Breast epithelium (tissue), 4 donors: ENCODE measurements at regions not wholly inside any gene's neighbourhood (a gene's known extent, or its start where the extent isn't known, plus 50 kb on each side); places are given as distances from the start of the nearest gene placed in this dataset.
"Not testable (repeated sequence)": the region's sequence is repeated elsewhere in the genome, so short reads cannot be mapped to it uniquely, and the experiment has no call there.

Experiments
- DNase-seq, 2 donors: peaks; one replicate each; pipeline ENCODE4 v3.0.0-alpha.2; 2019; ENCODE audit warnings: low spot score in 2 of 2
- H3K27ac ChIP-seq, 2 donors: fragments of 200-600 bp; sonication (generic) in 1 of 2; one replicate each; pipeline ENCODE4 v1.5.1; 2016 to 2019; ENCODE audit warnings: mild to moderate bottlenecking in 1 of 2
- H3K27me3 ChIP-seq, 2 donors: fragments of 200-600 bp; sonication (generic) in 1 of 2; one replicate each; pipeline versions ENCODE4 v1.5.1 to v1.6.0; 2017 to 2019; ENCODE audit warnings: control low read depth in 1 of 2, mild to moderate bottlenecking in 1 of 2
- H3K36me3 ChIP-seq: fragments of 200-600 bp; one replicate; pipeline ENCODE4 v1.5.1; 2019
- H3K4me1 ChIP-seq, 2 donors: fragments of 200-600 bp; sonication (generic); one replicate each; pipeline ENCODE4 v1.5.1; 2016 to 2019; ENCODE audit warnings: control low read depth in 1 of 2
- H3K4me3 ChIP-seq, 3 donors: fragments of 200-600 bp; sonication (generic); 1 replicate in 2 of 3; 2 replicates in 1 of 3; pipeline ENCODE4 v1.5.1; 2016 to 2019; ENCODE audit warnings: mild to moderate bottlenecking in 3 of 3, moderate library complexity in 2 of 3
- H3K9me3 ChIP-seq, 2 donors: fragments of 200-600 bp; sonication (generic) in 1 of 2; one replicate each; pipeline ENCODE4 v1.5.1; 2016 to 2019; ENCODE audit warnings: control low read depth in 1 of 2
- POLR2A ChIP-seq: fragments of 450-650 bp; IDR thresholded peaks from one replicate; pipeline ENCODE4 v1.6.1; 2016; ENCODE audit warnings: antibody characterized with exemption, mild to moderate bottlenecking, moderate library complexity
- POLR2AphosphoS5 ChIP-seq, 3 donors: sonication (generic); formaldehyde crosslinking; IDR thresholded peaks; one replicate each; pipeline ENCODE4 v1.6.1; 2017; ENCODE audit warnings: antibody characterized with exemption in 3 of 3
- intact Hi-C: fragments of 100-400 bp; cut with DNase I; formaldehyde crosslinking; loops from one replicate; pipeline ENCODE4 v1.15.1; 2023; ENCODE audit warnings: low total_unique reads
- TF ChIP-seq, protein P1 (sequence below), 3 donors: fragments of 450-650 bp; IDR thresholded peaks; one replicate each; pipeline ENCODE4 v1.5.1; 2016 to 2017; ENCODE audit warnings: antibody characterized with exemption in 3 of 3, mild to moderate bottlenecking in 3 of 3, moderate library complexity in 3 of 3

DNA sequence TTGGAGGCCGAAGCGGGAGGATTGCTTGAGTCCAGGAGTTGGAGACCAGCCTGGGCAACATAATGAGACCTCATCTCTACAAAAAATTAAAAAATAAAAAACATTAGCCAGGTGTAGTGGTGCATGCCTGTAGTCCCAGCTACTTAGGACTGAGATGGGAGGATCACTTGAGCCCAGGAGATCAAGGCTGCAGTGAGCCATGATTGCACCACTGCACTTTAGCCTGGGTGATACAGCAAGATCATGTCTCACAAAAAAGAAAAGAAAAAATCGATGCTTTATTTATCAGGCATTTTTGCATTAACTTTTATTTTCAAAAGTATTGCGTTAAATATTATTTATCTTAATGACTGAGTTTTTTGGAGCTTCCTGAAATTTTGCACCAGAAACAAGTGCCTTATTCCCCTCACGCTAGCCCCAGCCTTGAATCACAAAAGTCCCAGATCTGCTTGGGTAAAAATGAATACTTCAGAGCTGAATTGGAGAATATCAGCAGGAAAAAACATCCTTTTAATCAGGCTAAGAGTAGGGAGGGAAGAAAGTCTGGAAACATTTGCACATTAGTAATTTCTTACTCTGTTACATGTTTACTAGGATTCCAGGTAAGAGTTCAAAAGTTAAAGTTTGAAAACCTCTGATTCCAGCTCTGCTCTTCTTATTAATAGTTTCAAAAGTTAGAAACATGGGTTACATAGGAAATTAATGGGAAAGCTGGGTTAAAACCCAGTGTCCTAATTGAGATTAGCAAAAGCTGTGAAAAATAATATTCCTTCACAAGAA lies 111.4 kb upstream of the FOXN2 start:
- intact Hi-C loops: no loop called here
- TF ChIP-seq, protein P1, sequence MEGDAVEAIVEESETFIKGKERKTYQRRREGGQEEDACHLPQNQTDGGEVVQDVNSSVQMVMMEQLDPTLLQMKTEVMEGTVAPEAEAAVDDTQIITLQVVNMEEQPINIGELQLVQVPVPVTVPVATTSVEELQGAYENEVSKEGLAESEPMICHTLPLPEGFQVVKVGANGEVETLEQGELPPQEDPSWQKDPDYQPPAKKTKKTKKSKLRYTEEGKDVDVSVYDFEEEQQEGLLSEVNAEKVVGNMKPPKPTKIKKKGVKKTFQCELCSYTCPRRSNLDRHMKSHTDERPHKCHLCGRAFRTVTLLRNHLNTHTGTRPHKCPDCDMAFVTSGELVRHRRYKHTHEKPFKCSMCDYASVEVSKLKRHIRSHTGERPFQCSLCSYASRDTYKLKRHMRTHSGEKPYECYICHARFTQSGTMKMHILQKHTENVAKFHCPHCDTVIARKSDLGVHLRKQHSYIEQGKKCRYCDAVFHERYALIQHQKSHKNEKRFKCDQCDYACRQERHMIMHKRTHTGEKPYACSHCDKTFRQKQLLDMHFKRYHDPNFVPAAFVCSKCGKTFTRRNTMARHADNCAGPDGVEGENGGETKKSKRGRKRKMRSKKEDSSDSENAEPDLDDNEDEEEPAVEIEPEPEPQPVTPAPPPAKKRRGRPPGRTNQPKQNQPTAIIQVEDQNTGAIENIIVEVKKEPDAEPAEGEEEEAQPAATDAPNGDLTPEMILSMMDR (IDR thresholded peaks at IDR 0.05): no peak
- no peak for TF ChIP-seq POLR2A
- TF ChIP-seq POLR2AphosphoS5 (IDR thresholded peaks at IDR 0.05): no peak
- DNase-seq: no peak

DNA sequence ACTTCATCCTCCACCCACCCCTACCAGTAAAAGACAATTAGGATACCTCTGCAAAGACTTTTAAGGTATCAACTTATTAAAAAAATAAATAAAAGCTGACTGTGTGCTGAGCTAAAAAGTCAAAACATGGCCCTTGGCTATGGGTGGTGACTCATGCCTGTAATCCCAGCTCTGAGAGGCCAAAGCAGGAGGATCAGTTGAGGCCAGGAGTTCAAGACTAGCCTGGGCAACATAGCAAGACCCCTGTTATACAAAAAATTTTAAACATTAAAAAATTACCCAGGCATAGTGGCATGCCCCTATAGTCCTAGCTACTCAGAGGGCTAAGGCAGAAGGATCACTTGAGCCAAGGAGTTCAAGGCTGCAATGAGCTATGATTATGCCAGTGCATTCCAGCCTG lies 110.8 kb upstream of the FOXN2 start:
- H3K9me3 ChIP-seq: no peaks in the 10 kb centered on the region
- no peak overlapping the region for H3K4me3 ChIP-seq
- no peaks in the 10 kb centered on the region for H3K27me3 ChIP-seq
- no peak overlapping the region for H3K27ac ChIP-seq
- no peak for DNase-seq
- no peaks in the 10 kb centered on the region for H3K36me3 ChIP-seq
- no peaks in the 10 kb centered on the region for H3K4me1 ChIP-seq
- intact Hi-C loops: no loop called here
- TF ChIP-seq, protein P1 (IDR thresholded peaks at IDR 0.05): no peak
- TF ChIP-seq POLR2AphosphoS5 (IDR thresholded peaks at IDR 0.05) (no peak), POLR2A (no peak)

More for the DNA sequence above, 111.4 kb upstream of the FOXN2 start:
- H3K36me3 ChIP-seq: no peaks in the 10 kb centered on the region
- no peaks in the 10 kb centered on the region for H3K27me3 ChIP-seq
- no peaks in the 10 kb centered on the region for H3K9me3 ChIP-seq
- no peaks in the 10 kb centered on the region for H3K4me1 ChIP-seq
- H3K4me3 ChIP-seq: no peak overlapping the region
- no peak overlapping the region for H3K27ac ChIP-seq

DNA sequence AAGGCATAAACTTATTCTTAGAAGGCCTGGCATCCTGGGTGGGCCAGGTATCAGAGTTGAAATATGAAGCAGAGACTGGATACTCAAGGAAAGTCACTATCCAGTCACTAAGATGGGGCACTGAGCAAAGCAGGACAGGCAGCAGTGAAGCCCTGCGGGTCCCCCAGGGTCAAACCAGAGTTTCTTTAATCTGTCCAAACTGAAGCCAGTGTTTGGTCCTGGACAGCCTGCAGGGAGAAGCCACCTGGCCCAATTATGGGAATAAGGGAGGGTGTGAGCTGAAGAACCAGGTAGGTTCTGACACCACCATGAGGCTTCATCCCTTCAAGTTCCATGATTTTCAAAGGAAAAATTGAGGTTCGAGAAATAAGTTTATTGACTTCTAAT lies 109.7 kb upstream of the FOXN2 start:
- no peak for TF ChIP-seq POLR2AphosphoS5 (IDR thresholded peaks at IDR 0.05)
- TF ChIP-seq, protein P1 (IDR thresholded peaks at IDR 0.05): no peak
- TF ChIP-seq POLR2A: no peak
- no peaks in the 10 kb centered on the region for H3K4me1 ChIP-seq
- no peaks in the 10 kb centered on the region for H3K27me3 ChIP-seq
- DNase-seq: no peak
- H3K9me3 ChIP-seq: no peaks in the 10 kb centered on the region
- no peak overlapping the region for H3K27ac ChIP-seq
- H3K4me3 ChIP-seq: no peak overlapping the region
- H3K36me3 ChIP-seq: no peaks in the 10 kb centered on the region
- intact Hi-C loops: no loop called here

DNA sequence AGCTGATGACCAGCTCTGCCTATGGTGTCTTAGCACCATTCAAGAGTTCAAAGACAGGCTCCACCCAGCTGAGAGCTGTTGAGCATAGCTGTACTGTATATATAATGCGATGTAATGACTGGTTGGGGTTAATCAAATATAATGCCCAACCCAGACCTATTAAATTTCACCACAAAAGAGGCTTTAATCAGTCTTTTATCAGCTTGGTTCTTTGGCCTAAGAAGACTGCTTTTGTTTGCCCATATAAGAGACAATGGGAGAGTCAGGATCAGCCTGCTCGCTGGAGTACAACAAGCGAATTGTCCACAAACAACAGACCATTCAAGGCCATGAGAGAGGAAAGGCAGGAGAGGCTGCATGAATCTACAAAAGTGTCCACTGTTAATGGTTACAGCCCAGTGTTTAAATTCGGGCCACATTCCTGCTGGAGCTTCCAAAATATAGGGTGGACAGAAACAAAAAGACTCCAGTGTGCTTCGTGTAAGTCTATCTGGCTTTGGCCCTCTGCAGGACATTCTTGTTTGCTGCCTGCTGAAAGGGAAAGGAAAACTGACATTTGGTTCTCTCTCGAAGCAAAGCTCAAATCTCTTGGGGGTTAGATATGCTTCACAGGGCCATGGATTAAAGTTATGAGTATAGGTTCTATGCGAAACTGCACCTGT lies 109.2 kb upstream of the FOXN2 start:
- intact Hi-C loops: no loop called here
- no peaks in the 10 kb centered on the region for H3K27me3 ChIP-seq
- H3K4me3 ChIP-seq: no peak overlapping the region
- DNase-seq: no peak
- H3K9me3 ChIP-seq: no peaks in the 10 kb centered on the region
- no peaks in the 10 kb centered on the region for H3K4me1 ChIP-seq
- no peak overlapping the region for H3K27ac ChIP-seq
- TF ChIP-seq, protein P1 (IDR thresholded peaks at IDR 0.05): no peak
- TF ChIP-seq POLR2AphosphoS5 (IDR thresholded peaks at IDR 0.05) (no peak), POLR2A (no peak)
- no peaks in the 10 kb centered on the region for H3K36me3 ChIP-seq

DNA sequence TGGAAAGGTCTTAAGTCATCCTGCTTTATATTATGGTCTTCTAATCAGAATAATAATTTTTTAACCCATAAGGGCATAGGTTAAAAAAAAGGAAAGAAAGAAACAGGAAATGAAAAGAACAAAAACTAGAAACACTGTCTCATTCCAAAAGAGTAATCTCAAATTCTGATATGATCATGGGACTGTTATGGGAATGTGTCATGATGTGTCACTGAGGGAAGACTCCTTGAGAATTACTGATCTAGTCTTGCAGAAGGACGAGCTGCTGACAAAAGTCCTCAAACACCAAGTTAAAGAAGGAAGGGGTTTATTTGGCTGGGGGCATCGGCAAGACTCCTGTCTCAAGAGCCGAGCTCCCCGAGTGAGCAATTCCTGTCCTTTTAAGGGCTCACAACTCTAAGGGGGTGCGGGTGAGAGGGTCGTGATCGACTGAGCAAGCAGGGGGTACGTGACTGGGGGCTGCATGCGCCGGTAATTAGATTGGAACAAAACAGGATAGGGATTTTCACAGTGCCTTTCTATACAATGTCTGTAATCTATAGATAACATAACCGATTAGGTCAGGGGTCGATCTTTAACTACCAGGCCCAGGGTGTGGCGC lies 108.3 kb upstream of the FOXN2 start:
- H3K27ac ChIP-seq, DNase-seq, H3K36me3 ChIP-seq, intact Hi-C loops, H3K9me3 ChIP-seq, H3K4me1 ChIP-seq, H3K27me3 ChIP-seq, H3K4me3 ChIP-seq: not testable (repeated sequence)
